HL-60 (cell line): ENCODE measurements at regions not wholly inside any gene's neighbourhood (a gene's known extent, or its start where the extent isn't known, plus 50 kb on each side); places are given as distances from the start of the nearest gene placed in this dataset.
"Not testable (repeated sequence)": the region's sequence is repeated elsewhere in the genome, so short reads cannot be mapped to it uniquely, and the experiment has no call there.

Experiments
- POLR2AphosphoS5 ChIP-seq: IDR thresholded peaks from 2 replicates; pipeline ENCODE4 v1.6.1; 2012; ENCODE audit warnings: low read depth
- REST ChIP-seq: IDR thresholded peaks from 2 replicates; pipeline ENCODE4 v1.6.1; 2012; ENCODE audit warnings: low read depth; ENCODE audit not compliant: insufficient replicate concordance
- TF ChIP-seq, protein P1 (sequence below): IDR thresholded peaks from one replicate; pipeline ENCODE4 v1.5.1; 2011; ENCODE audit warnings: low read length, control low read depth, inconsistent platforms; ENCODE audit not compliant: insufficient read depth

- TF ChIP-seq REST, POLR2AphosphoS5: not testable (repeated sequence)
- TF ChIP-seq, protein P1, sequence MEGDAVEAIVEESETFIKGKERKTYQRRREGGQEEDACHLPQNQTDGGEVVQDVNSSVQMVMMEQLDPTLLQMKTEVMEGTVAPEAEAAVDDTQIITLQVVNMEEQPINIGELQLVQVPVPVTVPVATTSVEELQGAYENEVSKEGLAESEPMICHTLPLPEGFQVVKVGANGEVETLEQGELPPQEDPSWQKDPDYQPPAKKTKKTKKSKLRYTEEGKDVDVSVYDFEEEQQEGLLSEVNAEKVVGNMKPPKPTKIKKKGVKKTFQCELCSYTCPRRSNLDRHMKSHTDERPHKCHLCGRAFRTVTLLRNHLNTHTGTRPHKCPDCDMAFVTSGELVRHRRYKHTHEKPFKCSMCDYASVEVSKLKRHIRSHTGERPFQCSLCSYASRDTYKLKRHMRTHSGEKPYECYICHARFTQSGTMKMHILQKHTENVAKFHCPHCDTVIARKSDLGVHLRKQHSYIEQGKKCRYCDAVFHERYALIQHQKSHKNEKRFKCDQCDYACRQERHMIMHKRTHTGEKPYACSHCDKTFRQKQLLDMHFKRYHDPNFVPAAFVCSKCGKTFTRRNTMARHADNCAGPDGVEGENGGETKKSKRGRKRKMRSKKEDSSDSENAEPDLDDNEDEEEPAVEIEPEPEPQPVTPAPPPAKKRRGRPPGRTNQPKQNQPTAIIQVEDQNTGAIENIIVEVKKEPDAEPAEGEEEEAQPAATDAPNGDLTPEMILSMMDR: not testable (repeated sequence)
Measured at GRCh38 chr10:78606766-78607165, 462.0 kb upstream of the ZMIZ1 start.
